Breast epithelium (tissue), 3 donors: ENCODE measurements at regions not wholly inside any gene's neighbourhood (a gene's known extent, or its start where the extent isn't known, plus 50 kb on each side); places are given as distances from the start of the nearest gene placed in this dataset.

Experiments used
- POLR2AphosphoS5 ChIP-seq, 3 donors: sonication (generic); formaldehyde crosslinking; IDR thresholded peaks; one replicate each; pipeline ENCODE4 v1.6.1; 2017; ENCODE audit warnings: antibody characterized with exemption in 3 of 3
- TF ChIP-seq, protein P1 (sequence below), 3 donors: fragments of 450-650 bp; IDR thresholded peaks; one replicate each; pipeline ENCODE4 v1.5.1; 2016 to 2017; ENCODE audit warnings: antibody characterized with exemption in 3 of 3, mild to moderate bottlenecking in 3 of 3, moderate library complexity in 3 of 3

DNA sequence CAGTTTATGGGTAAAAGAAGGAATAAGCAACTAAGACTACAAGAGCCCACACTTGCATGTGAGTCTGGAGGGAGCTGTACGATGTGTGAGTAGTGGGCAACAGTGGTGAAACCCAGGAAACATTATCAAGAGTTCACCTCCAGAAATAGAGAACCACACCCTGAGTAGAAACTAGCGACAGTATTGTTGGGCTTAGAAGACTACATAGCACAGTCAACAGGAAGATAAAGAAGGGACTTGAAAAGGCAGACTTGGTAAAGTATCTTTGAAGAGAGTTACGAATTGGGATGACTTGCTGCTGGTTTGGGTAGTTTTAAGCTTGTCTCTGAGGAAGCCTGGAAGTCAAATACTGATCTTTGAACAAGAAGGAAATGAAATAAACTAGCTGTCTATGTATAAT lies 223.2 kb upstream of the GNAI1 start:
- TF ChIP-seq, protein P1, sequence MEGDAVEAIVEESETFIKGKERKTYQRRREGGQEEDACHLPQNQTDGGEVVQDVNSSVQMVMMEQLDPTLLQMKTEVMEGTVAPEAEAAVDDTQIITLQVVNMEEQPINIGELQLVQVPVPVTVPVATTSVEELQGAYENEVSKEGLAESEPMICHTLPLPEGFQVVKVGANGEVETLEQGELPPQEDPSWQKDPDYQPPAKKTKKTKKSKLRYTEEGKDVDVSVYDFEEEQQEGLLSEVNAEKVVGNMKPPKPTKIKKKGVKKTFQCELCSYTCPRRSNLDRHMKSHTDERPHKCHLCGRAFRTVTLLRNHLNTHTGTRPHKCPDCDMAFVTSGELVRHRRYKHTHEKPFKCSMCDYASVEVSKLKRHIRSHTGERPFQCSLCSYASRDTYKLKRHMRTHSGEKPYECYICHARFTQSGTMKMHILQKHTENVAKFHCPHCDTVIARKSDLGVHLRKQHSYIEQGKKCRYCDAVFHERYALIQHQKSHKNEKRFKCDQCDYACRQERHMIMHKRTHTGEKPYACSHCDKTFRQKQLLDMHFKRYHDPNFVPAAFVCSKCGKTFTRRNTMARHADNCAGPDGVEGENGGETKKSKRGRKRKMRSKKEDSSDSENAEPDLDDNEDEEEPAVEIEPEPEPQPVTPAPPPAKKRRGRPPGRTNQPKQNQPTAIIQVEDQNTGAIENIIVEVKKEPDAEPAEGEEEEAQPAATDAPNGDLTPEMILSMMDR (IDR thresholded peaks at IDR 0.05): no peak
- TF ChIP-seq POLR2AphosphoS5 (IDR thresholded peaks at IDR 0.05): no peak
